ENCODE measurements at regions not wholly inside any gene's neighbourhood (a gene's known extent, or its start where the extent isn't known, plus 50 kb on each side); places are given as distances from the start of the nearest gene placed in this dataset.

DNA sequence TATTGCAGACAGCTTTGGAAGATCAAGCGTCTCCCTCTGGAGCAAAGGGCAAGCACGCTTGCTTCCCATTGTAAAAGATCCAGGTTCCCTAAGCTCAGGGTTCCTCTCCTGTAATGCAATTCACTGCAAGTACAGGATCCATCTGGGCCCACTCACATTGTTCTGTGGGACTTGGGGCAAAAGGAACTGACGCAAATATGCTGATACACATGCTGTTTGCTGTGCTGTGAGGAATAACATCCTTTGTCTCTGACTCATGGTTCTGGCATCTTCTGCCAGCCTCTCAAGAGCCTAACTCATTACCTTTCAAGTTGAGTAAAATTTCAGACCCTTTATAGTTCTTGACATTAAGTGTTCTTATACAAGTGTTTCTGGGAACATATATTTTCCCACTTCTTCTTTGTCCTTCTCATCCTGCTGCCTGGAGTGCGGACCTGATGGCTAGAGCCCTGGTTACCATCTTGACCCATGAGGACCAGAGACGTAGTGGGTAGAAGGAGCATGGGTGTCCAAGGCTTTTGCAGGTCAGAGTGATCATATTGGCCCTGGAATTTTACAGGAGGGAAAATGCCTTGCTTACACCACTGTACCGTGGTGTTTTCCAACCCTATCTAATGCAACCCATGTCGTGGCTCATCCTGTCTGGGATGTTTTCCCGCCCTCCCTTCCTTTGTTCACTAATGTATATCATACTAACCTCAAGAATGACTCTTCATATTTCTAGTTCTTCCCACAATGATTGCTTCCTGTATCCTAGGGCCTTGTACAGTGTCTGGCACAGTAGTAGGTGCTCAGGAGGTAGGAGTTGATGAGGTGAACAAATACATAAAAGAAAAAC lies 145.7 kb upstream of the GLI2 start:
- intact Hi-C loops (cut with DNase I; ENCODE audit: low total_unique reads) = no loop called here
- Histone ChIP-seq H3K27me3 (peaks cover 0 to 31% of the 10 kb centered on the region in 2 donors), H3K4me3 (no peak overlapping the region), H3K9me3 (no peaks in the 10 kb centered on the region), H3K36me3 (no peaks in the 10 kb centered on the region), H3K4me1 (peaks cover 0 to 15% (median 5%) of the 10 kb centered on the region in 4 donors), H3K27ac (no peak overlapping the region)
- TF ChIP-seq, protein P1, sequence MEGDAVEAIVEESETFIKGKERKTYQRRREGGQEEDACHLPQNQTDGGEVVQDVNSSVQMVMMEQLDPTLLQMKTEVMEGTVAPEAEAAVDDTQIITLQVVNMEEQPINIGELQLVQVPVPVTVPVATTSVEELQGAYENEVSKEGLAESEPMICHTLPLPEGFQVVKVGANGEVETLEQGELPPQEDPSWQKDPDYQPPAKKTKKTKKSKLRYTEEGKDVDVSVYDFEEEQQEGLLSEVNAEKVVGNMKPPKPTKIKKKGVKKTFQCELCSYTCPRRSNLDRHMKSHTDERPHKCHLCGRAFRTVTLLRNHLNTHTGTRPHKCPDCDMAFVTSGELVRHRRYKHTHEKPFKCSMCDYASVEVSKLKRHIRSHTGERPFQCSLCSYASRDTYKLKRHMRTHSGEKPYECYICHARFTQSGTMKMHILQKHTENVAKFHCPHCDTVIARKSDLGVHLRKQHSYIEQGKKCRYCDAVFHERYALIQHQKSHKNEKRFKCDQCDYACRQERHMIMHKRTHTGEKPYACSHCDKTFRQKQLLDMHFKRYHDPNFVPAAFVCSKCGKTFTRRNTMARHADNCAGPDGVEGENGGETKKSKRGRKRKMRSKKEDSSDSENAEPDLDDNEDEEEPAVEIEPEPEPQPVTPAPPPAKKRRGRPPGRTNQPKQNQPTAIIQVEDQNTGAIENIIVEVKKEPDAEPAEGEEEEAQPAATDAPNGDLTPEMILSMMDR (IDR thresholded peaks at IDR 0.05) = no peak
- DNase-seq = no peak

DNA sequence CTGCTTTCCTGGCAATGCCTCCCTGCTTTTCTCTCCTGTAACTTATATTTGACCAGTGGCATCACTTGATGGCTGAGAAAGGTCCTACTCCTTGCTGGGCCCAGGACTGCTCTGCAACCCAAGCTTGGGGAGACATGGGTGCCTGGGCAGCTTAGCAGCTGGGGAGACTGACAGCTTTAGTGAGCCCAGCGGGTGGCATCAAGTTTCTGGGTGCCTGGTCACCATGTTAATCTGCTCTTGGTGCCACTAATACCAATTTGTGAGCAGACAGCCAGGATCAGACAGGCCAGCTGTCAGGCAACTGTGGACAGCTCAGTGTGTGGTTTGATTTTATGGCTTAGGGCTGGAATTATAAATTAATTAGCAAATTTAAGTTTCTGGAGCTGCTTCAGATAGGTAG lies 144.8 kb upstream of the GLI2 start:
- intact Hi-C loops (cut with DNase I; ENCODE audit: low total_unique reads) = no loop called here
- H3K27me3 ChIP-seq = peaks cover 0 to 26% of the 10 kb centered on the region in 2 donors

DNA sequence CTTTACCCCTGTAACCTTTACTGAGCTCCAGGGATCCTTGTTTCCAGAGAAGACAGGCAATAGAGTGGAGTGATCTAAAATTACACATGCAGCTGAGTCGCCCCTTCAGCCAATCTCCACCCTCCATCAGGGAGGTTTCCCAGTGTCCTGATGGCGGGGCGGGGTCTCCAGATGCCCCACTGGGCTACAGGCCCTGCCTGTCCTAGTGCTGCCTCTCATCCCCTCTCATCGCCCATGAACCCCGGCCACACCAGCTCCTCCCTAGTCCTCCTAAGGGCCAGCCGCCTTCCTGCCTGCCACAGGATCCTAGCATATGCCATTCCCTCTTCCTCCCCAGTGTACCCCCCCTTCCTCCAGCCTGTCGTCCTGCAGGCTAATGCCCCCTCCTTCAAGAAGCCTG lies 144.1 kb upstream of the GLI2 start:
- no peaks in the 10 kb centered on the region for H3K36me3 ChIP-seq
- DNase-seq = no peak
- H3K27me3 ChIP-seq = peaks cover 0 to 19% of the 10 kb centered on the region in 2 donors
- H3K9me3 ChIP-seq = no peaks in the 10 kb centered on the region
- TF ChIP-seq, protein P1 (IDR thresholded peaks at IDR 0.05) = no peak
- H3K4me3 ChIP-seq = no peak overlapping the region
- intact Hi-C loops (cut with DNase I; ENCODE audit: low total_unique reads) = no loop called here
- no peak overlapping the region for H3K27ac ChIP-seq
- H3K4me1 ChIP-seq = peaks cover 5 to 29% (median 16%) of the 10 kb centered on the region in 4 donors

More for the DNA sequence above, 144.8 kb upstream of the GLI2 start:
- DNase-seq = no peak
- TF ChIP-seq, protein P1 (IDR thresholded peaks at IDR 0.05) = no peak
- H3K4me1 ChIP-seq = peaks cover 0 to 23% (median 9%) of the 10 kb centered on the region in 4 donors
- H3K27ac ChIP-seq = no peak overlapping the region
- H3K36me3 ChIP-seq = no peaks in the 10 kb centered on the region
- no peak overlapping the region for H3K4me3 ChIP-seq
- H3K9me3 ChIP-seq = no peaks in the 10 kb centered on the region

DNA sequence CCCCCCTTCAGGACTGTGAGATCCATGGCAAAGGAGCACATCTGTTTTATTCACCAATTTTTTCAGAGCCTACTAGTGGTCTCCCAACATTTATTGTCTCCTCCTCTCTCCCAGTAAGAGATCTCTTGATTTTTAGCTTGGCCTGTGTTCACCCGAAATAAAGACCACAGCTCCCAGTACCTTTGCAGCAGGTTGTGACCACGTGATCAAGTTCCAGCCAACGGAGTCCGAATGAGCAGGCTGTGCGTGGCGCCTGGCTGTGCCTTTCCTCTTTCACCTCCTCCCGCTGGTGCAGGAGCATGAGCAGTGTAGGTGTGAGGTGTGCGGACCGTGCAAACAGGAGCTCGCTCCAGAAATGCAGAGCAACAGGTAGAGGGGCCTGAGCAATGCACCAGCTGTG lies 143.6 kb upstream of the GLI2 start:
- Histone ChIP-seq H3K4me1 (peaks cover 8 to 29% (median 19%) of the 10 kb centered on the region in 4 donors), H3K4me3 (no peak overlapping the region), H3K36me3 (no peaks in the 10 kb centered on the region), H3K27me3 (peaks cover 0 to 14% of the 10 kb centered on the region in 2 donors), H3K9me3 (no peaks in the 10 kb centered on the region), H3K27ac (no peak overlapping the region)
- no peak for DNase-seq
- TF ChIP-seq, protein P1 (IDR thresholded peaks at IDR 0.05) = no peak
- intact Hi-C loops (cut with DNase I; ENCODE audit: low total_unique reads) = no loop called here

DNA sequence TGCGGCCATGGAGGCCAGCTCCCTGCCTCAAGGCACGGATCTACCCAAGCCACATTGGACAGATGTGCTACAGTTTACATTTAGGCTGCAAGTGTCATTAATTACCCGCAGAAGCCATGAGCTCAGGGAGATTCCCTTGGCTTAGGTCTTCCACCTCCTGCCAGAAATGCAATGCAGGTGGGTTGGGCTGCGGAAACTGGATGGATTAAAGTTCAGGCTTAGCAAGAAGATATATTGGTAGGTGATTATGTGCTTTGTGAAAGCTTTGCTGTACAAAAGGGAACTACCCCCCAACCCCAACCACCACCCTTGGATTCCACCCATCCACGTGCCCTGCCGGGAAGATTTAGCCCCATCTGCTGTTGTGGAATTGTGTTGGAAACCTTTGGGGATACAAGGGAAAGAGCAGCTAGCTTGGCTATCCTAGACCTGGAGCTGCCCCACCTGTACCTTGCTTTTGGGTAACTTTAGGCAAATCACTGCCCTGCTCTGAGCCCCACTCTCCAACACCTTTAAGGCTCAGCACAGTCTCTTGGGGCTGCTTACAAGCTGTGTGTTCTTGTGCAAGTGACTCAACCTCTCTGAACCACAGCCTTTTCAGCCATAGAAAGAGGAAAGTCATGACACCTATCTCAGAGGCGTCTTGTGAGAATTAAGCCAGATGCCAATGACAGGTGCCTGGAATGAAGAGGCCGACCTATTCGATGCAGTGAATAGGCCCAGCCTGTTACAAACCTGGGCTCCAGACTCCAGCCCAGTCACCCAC lies 141.6 kb upstream of the GLI2 start:
- DNase-seq = no peak
- no peaks in the 10 kb centered on the region for H3K36me3 ChIP-seq
- H3K27me3 ChIP-seq = no peaks in the 10 kb centered on the region
- H3K4me3 ChIP-seq = no peak overlapping the region
- no peaks in the 10 kb centered on the region for H3K9me3 ChIP-seq
- no peak overlapping the region for H3K27ac ChIP-seq
- TF ChIP-seq, protein P1 (IDR thresholded peaks at IDR 0.05) = no peak
- intact Hi-C loops (cut with DNase I; ENCODE audit: low total_unique reads) = no loop called here
- peaks cover 8 to 34% (median 17%) of the 10 kb centered on the region in 4 donors for H3K4me1 ChIP-seq

Measured in tibial artery (tissue), 4 donors.